Fibroblast of lung (primary cell): ENCODE measurements at regions not wholly inside any gene's neighbourhood (a gene's known extent, or its start where the extent isn't known, plus 50 kb on each side); places are given as distances from the start of the nearest gene placed in this dataset.

Experiments
- DNase-seq, 2 donors: peaks; one replicate each; pipeline versions ENCODE4 v3.0.0 to v3.0.0-alpha.2; 2010; ENCODE audit warnings: low read depth in 2 of 2
- H2AFZ ChIP-seq: 2 replicates; pipeline ENCODE4 v1.5.1; 2012; ENCODE audit warnings: low read length, control low read depth, inconsistent platforms
- H3K27ac ChIP-seq: 2 replicates; pipeline ENCODE4 v1.5.1; 2011; ENCODE audit warnings: low read length, control low read depth; ENCODE audit not compliant: insufficient read depth
- H3K27me3 ChIP-seq: 2 replicates; pipeline ENCODE4 v1.5.1; 2011; ENCODE audit warnings: mild to moderate bottlenecking, low read length; ENCODE audit not compliant: control insufficient read depth, insufficient read depth
- H3K36me3 ChIP-seq: 2 replicates; pipeline ENCODE4 v1.5.1; 2011; ENCODE audit warnings: low read length; ENCODE audit not compliant: control insufficient read depth, insufficient read depth
- H3K4me1 ChIP-seq: 2 replicates; pipeline ENCODE4 v1.5.1; 2011; ENCODE audit warnings: low read length; ENCODE audit not compliant: control insufficient read depth, insufficient read depth; ENCODE audit errors: extremely low read depth
- H3K4me2 ChIP-seq: 2 replicates; pipeline ENCODE4 v1.5.1; 2011; ENCODE audit warnings: low read length, control low read depth; ENCODE audit not compliant: insufficient read depth; ENCODE audit errors: extremely low read depth
- H3K4me3 ChIP-seq, 4 experiments: fragments of 200-600 bp in 1 of 4; sonication (generic) in 1 of 4; replicated peaks in 1 of 4; 2 replicates each; pipeline ENCODE4 v1.5.1; 2011 to 2016; ENCODE audit warnings: low read length in 4 of 4, low read depth in 3 of 4, mild to moderate bottlenecking in 3 of 4, control low read depth in 2 of 4, inconsistent platforms in 1 of 4, mixed read lengths in 1 of 4; ENCODE audit not compliant: insufficient read depth in 1 of 4; ENCODE audit errors: control extremely low read depth in 1 of 4
- H3K79me2 ChIP-seq: 2 replicates; pipeline ENCODE4 v1.5.1; 2012; ENCODE audit warnings: mild to moderate bottlenecking, low read length, inconsistent platforms; ENCODE audit not compliant: control insufficient read depth, insufficient read depth
- H3K9ac ChIP-seq: 2 replicates; pipeline ENCODE4 v1.5.1; 2011; ENCODE audit warnings: mild to moderate bottlenecking, low read length, control low read depth; ENCODE audit not compliant: insufficient read depth
- H3K9me3 ChIP-seq: 2 replicates; pipeline ENCODE4 v1.5.1; 2012; ENCODE audit warnings: low read depth, low read length; ENCODE audit not compliant: control insufficient read depth, insufficient read depth
- H4K20me1 ChIP-seq: 2 replicates; pipeline ENCODE4 v1.5.1; 2011; ENCODE audit warnings: low read length; ENCODE audit not compliant: control insufficient read depth, insufficient read depth; ENCODE audit errors: extremely low read depth
- EZH2 ChIP-seq: IDR thresholded peaks from 2 replicates; pipeline ENCODE4 v1.5.1; 2012; ENCODE audit warnings: low read length, control low read depth, mild to moderate bottlenecking; ENCODE audit errors: missing control alignments
- TF ChIP-seq, protein P1 (sequence below), 2 donors: IDR thresholded peaks in 1 of 2; conservative IDR thresholded peaks in 1 of 2; 1 replicate in 1 of 2; 2 replicates in 1 of 2; pipeline ENCODE4 v1.5.1; 2011 to 2012; ENCODE audit warnings: low read length in 2 of 2, control low read depth in 1 of 2, inconsistent platforms in 1 of 2, low read depth in 1 of 2, mild to moderate bottlenecking in 1 of 2

DNA sequence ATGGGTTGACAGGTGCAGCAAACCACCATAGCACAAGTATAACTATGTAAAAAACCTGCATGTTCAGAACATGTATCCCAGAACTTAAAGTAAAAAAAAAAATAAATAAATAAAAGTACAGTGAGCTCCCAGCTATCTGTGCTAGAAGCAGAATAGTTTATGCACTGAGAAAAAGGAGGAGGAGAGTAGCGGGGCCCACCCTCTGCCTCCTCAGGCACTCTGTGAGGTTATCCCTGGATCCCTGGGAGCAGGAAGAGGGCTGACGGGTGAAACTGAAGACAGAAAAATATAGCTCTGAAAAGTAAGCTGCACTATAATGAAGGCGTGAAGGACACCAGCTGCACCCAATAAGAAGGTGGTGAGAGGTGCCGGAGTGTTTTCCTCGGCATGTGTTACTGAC, 117.2 kb downstream of the SIPA1L2 start:
- no peak for DNase-seq
- Histone ChIP-seq H3K9ac (no peak overlapping the region), H3K27ac (no peak overlapping the region), H3K79me2 (no peaks in the 10 kb centered on the region), H3K4me2 (no peak overlapping the region), H3K36me3 (no peaks in the 10 kb centered on the region), H3K9me3 (no peaks in the 10 kb centered on the region), H3K4me1 (no peaks in the 10 kb centered on the region), H3K27me3 (no peaks in the 10 kb centered on the region), H2AFZ (no peak overlapping the region), H4K20me1 (no peaks in the 10 kb centered on the region), H3K4me3 (no peak overlapping the region)
- no peak for TF ChIP-seq EZH2
- TF ChIP-seq, protein P1, sequence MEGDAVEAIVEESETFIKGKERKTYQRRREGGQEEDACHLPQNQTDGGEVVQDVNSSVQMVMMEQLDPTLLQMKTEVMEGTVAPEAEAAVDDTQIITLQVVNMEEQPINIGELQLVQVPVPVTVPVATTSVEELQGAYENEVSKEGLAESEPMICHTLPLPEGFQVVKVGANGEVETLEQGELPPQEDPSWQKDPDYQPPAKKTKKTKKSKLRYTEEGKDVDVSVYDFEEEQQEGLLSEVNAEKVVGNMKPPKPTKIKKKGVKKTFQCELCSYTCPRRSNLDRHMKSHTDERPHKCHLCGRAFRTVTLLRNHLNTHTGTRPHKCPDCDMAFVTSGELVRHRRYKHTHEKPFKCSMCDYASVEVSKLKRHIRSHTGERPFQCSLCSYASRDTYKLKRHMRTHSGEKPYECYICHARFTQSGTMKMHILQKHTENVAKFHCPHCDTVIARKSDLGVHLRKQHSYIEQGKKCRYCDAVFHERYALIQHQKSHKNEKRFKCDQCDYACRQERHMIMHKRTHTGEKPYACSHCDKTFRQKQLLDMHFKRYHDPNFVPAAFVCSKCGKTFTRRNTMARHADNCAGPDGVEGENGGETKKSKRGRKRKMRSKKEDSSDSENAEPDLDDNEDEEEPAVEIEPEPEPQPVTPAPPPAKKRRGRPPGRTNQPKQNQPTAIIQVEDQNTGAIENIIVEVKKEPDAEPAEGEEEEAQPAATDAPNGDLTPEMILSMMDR (conservative IDR thresholded peaks at IDR 0.05 in 1 of 2, IDR thresholded peaks at IDR 0.05 in 1 of 2; ENCODE audit: low read depth in 1 of 2, low read length in 2 of 2): no peak

DNA sequence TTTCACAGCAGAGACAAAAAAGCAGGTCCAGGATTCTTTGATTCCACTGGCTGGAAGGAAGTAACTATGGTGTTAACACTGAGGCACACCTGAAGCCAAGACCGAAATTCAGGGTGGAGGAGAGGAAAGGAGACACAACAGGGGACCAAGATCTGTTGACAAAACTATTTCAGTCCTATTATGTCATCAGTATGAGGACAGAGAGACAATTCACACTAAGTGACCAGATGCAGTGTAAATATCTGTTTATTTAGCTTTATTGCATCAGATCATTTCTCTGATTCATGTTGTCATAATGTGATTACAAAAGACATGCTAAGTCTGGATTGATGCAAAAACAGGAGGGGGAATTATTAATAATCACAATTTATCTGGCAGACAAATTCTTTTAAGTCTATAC, 118.8 kb downstream of the SIPA1L2 start:
- no peaks in the 10 kb centered on the region for H3K36me3 ChIP-seq

DNA sequence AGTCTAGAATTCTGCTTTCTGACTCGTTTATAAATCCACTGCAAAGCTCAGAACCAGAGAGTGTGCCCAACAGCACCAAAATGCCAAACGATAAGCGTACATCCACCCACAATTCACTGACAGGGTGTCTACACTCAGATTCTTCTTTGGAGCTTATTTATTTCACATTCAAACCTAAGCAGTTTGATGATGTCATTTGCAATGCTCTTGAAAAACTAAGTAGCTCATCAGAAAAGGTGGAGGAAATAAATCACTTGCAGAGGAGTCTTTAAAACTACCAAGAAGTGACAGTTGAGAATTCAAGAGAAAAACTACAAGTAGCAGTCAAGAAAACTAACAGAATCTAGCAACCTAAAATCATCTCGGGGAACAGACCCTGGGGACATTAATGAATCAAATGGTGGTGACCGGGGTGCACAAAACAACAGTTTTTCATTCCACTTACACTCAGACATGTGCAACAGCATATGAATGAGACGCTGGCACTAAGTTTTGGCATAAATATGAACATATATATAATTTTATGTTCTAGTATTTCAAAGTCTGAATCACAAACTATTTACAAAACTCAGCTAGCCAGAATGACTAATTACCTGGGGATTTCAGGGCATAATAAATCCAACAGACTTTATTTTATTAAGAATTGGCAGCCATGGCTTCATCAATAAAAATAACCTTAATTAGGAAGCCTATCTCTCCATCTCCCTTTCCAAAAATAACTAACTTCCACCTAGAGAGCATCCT, 119.4 kb downstream of the SIPA1L2 start:
- H3K4me2 ChIP-seq: no peak overlapping the region
- no peak overlapping the region for H2AFZ ChIP-seq
- H3K9ac ChIP-seq: no peak overlapping the region

More for the DNA sequence above, 118.8 kb downstream of the SIPA1L2 start:
- no peak overlapping the region for H3K9ac ChIP-seq
- no peaks in the 10 kb centered on the region for H3K9me3 ChIP-seq
- DNase-seq: peak in 1 of 2 donors; percentile 9
- no peaks in the 10 kb centered on the region for H3K4me1 ChIP-seq
- H4K20me1 ChIP-seq: no peaks in the 10 kb centered on the region
- H2AFZ ChIP-seq: no peak overlapping the region
- TF ChIP-seq EZH2: no peak
- TF ChIP-seq, protein P1 (conservative IDR thresholded peaks at IDR 0.05 in 1 of 2, IDR thresholded peaks at IDR 0.05 in 1 of 2; ENCODE audit: low read depth in 1 of 2, low read length in 2 of 2): no peak
- no peak overlapping the region for H3K4me3 ChIP-seq
- H3K27ac ChIP-seq: no peak overlapping the region
- no peak overlapping the region for H3K4me2 ChIP-seq
- H3K79me2 ChIP-seq: no peaks in the 10 kb centered on the region
- H3K27me3 ChIP-seq: no peaks in the 10 kb centered on the region

More for the DNA sequence above, 119.4 kb downstream of the SIPA1L2 start:
- Histone ChIP-seq H3K4me3 (no peak overlapping the region), H3K27ac (no peak overlapping the region), H4K20me1 (no peaks in the 10 kb centered on the region), H3K36me3 (no peaks in the 10 kb centered on the region), H3K27me3 (no peaks in the 10 kb centered on the region), H3K4me1 (no peaks in the 10 kb centered on the region), H3K9me3 (no peaks in the 10 kb centered on the region), H3K79me2 (no peaks in the 10 kb centered on the region)
- no peak for DNase-seq
- no peak for TF ChIP-seq EZH2
- TF ChIP-seq, protein P1 (conservative IDR thresholded peaks at IDR 0.05 in 1 of 2, IDR thresholded peaks at IDR 0.05 in 1 of 2; ENCODE audit: low read depth in 1 of 2, low read length in 2 of 2): no peak
